ENCODE measurements at regions not wholly inside any gene's neighbourhood (a gene's known extent, or its start where the extent isn't known, plus 50 kb on each side); places are given as distances from the start of the nearest gene placed in this dataset.
"Not testable (repeated sequence)": the region's sequence is repeated elsewhere in the genome, so short reads cannot be mapped to it uniquely, and the experiment has no call there.

GRCh38 chr2:64250751-64251423 lies 106.7 kb upstream of the PELI1 start:
- TF ChIP-seq POLR2A (IDR thresholded peaks at IDR 0.05; ENCODE audit: low read depth, low read length): no peak
- FAIRE-seq (no peak), DNase-seq (ENCODE audit: insufficient read length, low spot score) (no peak)

GRCh38 chr2:64251497-64252250 lies 107.5 kb upstream of the PELI1 start:
- TF ChIP-seq POLR2A (IDR thresholded peaks at IDR 0.05; ENCODE audit: low read depth, low read length): no peak
- DNase-seq (ENCODE audit: insufficient read length, low spot score) (no peak), FAIRE-seq (no peak)

DNA sequence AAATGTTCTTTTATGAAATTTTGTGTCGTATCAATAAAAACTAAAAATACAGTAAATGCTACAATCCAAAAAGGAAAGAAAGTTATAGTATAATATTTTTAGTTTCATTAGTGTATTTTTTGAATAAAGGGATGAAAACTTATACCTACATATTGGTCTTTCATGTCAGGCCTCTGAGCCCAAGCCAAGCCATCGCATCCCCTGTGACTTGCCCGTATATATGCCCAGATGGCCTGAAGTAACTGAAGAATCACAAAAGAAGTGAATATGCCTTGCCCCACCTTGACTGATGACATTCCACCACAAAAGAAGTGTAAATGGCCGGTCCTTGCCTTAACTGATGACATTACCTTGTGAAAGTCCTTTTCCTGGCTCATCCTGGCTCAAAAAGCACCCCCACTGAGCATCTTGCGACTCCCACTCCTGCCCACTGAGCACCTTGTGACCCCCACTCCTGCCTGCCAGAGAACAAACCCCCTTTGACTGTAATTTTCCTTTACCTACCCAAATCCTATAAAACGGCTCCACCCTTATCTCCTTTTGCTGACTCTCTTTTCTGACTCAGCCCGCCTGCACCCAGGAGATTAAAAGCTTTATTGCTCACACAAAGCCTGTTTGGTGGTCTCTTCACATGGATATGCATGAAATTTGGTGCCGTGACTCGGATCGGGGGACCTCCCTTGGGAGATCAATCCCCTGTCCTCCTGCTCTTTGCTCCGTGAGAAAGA lies 108.2 kb upstream of the PELI1 start:
- not testable (repeated sequence) for FAIRE-seq; DNase-seq (ENCODE audit: insufficient read length, low spot score)

DNA sequence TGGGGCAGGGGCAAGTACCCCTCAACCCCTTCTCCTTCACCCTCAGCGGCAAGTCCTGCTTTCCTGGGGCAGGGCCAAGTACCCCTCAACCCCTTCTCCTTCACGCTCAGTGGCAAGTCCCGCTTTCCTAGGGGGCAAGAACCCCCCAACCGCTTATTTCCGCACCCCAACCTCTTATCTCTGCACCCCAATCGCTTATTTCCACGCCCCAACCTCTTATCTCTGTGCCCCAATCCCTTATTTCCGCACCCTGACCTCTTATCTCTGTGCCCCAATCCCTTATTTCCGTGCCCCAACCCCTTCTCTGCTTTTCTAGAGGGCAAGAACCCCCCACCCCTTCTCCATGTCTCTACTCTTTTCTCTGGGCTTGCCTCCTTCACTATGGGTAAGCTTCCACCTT lies 109.2 kb upstream of the PELI1 start:
- not testable (repeated sequence) for DNase-seq (ENCODE audit: insufficient read length, low spot score); FAIRE-seq

GRCh38 chr2:64258566-64258965 lies 114.3 kb upstream of the PELI1 start:
- TF ChIP-seq POLR2A (IDR thresholded peaks at IDR 0.05; ENCODE audit: low read depth, low read length): no peak
- no peak for FAIRE-seq

GRCh38 chr2:64259312-64259711 lies 115.1 kb upstream of the PELI1 start:
- DNase-seq (ENCODE audit: insufficient read length, low spot score) (no peak), FAIRE-seq (no peak)
- no peak for TF ChIP-seq POLR2A (IDR thresholded peaks at IDR 0.05; ENCODE audit: low read depth, low read length)

More at GRCh38 chr2:64258566-64258965, 114.3 kb upstream of the PELI1 start:
- no peak for DNase-seq (ENCODE audit: insufficient read length, low spot score)

- no peak for TF ChIP-seq POLR2A (IDR thresholded peaks at IDR 0.05; ENCODE audit: low read depth, low read length)
- no peak for FAIRE-seq
Observed at GRCh38 chr2:64260093-64260803, 116.0 kb upstream of the PELI1 start.

DNA sequence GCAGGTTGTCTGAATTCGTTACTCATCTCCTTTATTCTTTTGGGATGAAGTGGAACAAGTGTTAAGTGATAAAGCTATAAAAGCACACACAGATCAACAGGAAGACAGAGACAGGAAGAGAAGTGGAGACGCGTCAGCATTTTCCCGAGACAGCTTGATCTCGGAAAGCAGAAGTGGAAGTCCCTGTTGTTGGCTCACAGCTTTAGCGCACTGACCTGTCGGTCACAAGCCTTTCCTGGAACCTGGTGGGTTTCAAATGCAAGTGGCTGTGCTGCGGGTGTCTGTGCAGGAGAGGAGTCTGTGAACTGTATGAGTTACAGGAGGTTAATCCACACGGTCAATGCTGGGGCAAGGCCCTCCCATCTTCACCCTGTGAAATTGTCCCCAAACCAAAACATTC lies 116.6 kb upstream of the PELI1 start:
- FAIRE-seq: no peak
- TF ChIP-seq POLR2A (IDR thresholded peaks at IDR 0.05; ENCODE audit: low read depth, low read length): no peak
- DNase-seq (ENCODE audit: insufficient read length, low spot score): no peak

More at GRCh38 chr2:64260093-64260803, 116.0 kb upstream of the PELI1 start:
- no peak for DNase-seq (ENCODE audit: insufficient read length, low spot score)

DNA sequence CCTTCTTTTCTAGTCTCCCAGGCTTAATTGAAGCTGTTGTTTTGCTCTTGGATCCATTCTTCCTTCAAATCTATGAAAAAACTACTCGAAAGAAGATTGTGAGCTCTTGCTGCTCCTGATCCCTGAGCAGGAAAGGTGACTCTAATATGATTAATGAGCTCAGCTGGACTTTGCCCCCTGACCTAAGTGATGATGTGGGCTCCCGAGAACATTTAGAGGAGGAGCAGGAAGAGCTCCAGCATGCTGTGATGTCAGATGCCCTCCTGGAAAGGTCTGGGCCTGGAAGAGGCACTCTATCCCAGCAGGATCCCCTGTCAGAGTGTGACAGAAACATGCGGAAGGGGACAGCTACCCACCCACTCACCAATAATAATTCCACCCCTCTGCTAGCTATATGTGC lies 117.9 kb upstream of the PELI1 start:
- DNase-seq (ENCODE audit: insufficient read length, low spot score) (no peak), FAIRE-seq (no peak)

DNA sequence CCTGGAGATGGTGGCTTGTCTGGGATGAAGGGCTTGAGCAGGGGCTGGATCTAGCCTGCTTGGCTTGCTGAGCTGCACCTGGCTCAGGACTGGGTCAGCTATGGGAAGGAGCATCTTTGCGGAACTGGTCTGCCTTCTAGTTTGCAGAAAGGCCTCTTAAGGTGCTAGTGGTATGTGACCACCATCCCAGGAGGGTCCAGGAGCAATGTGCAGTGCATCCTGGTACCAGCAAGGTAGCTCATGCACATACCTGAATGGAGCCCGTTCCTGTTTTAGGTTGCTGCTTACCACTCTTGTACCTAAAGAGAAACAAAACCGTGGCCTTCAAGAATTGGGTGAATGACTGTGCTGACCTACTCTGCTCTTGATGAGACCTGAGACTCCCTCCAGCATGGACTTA lies 118.6 kb upstream of the PELI1 start:
- FAIRE-seq (no peak), DNase-seq (ENCODE audit: insufficient read length, low spot score) (no peak)
- TF ChIP-seq POLR2A (IDR thresholded peaks at IDR 0.05; ENCODE audit: low read depth, low read length): no peak

More for the DNA sequence above, 117.9 kb upstream of the PELI1 start:
- no peak for TF ChIP-seq POLR2A (IDR thresholded peaks at IDR 0.05; ENCODE audit: low read depth, low read length)

- FAIRE-seq: no peak
- DNase-seq (ENCODE audit: insufficient read length, low spot score): no peak
- no peak for TF ChIP-seq POLR2A (IDR thresholded peaks at IDR 0.05; ENCODE audit: low read depth, low read length)
Observed at GRCh38 chr2:64263315-64263714, 119.1 kb upstream of the PELI1 start.

- DNase-seq (ENCODE audit: insufficient read length, low spot score): no peak
- no peak for FAIRE-seq
- no peak for TF ChIP-seq POLR2A (IDR thresholded peaks at IDR 0.05; ENCODE audit: low read depth, low read length)
Observed at GRCh38 chr2:64267699-64268098, 123.5 kb upstream of the PELI1 start.

DNA sequence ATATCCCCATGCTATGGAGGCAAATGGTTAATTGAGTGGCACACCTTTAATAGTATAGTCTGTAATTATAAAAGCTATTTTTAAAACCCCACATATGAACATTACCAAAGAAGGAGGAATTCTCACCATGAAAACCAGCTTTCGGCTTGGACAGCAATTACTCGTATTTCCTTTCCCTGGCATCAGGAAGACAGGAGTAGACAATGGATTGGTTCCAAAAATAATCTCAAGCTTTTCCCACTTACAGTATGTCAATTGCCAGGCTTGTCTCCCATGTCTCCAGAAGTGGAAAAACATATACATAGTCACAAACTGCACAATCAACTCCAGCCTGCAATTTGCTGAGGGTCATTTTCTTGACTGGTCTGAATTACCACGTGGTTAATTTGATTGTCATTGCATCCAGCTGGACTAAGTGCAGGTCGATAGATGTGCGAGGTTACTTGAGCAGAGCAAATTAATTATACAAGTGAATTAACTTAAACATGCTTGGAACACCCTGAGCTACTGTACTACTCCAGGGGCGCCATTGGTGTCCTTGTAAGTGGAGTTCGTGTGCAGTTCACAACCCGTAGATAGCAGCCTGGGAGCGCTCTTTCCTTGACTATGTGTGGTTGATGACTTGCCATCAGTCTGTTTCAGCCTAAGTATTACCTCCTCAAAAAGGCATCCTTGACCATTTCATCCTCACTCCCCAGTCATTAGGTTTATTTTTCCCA lies 124.3 kb upstream of the PELI1 start:
- TF ChIP-seq POLR2A (IDR thresholded peaks at IDR 0.05; ENCODE audit: low read depth, low read length): no peak
- no peak for FAIRE-seq
- no peak for DNase-seq (ENCODE audit: insufficient read length, low spot score)
